Astrocyte (in vitro differentiated cells and primary cell): ENCODE measurements at regions not wholly inside any gene's neighbourhood (a gene's known extent, or its start where the extent isn't known, plus 50 kb on each side); places are given as distances from the start of the nearest gene placed in this dataset.

Experiments
- DNase-seq: peaks from one replicate; pipeline ENCODE4 v3.0.0-alpha.2; 2010; ENCODE audit warnings: low read depth
- FAIRE-seq: peaks from 2 replicates; lab custom pipeline; 2011; peaks lifted over from hg19 to GRCh38; lab: Jason Lieb, UNC
- H2AFZ ChIP-seq: 2 replicates; pipeline ENCODE4 v1.6.0; 2012; ENCODE audit warnings: low read depth, low read length, inconsistent platforms
- H3K27ac ChIP-seq: 2 replicates; pipeline ENCODE4 v1.5.1; 2011; ENCODE audit warnings: low read depth, low read length, inconsistent platforms
- H3K27me3 ChIP-seq: 2 replicates; pipeline ENCODE4 v1.6.0; 2011; ENCODE audit warnings: low read length, inconsistent platforms; ENCODE audit not compliant: insufficient read depth
- H3K36me3 ChIP-seq: 2 replicates; pipeline ENCODE4 v1.5.1; 2011; ENCODE audit warnings: low read length, inconsistent platforms; ENCODE audit not compliant: insufficient read depth
- H3K4me1 ChIP-seq: 2 replicates; pipeline ENCODE4 v1.5.1; 2011; ENCODE audit warnings: low read length, inconsistent platforms; ENCODE audit not compliant: insufficient read depth
- H3K4me2 ChIP-seq: 2 replicates; pipeline ENCODE4 v1.6.0; 2012; ENCODE audit warnings: low read length, inconsistent platforms
- H3K4me3 ChIP-seq: 2 replicates; pipeline ENCODE4 v1.5.1; 2011; ENCODE audit warnings: low read depth, mild to moderate bottlenecking, low read length, inconsistent platforms; ENCODE audit not compliant: insufficient read depth
- H3K79me2 ChIP-seq: 2 replicates; pipeline ENCODE4 v1.6.0; 2012; ENCODE audit warnings: mild to moderate bottlenecking, low read length, inconsistent platforms; ENCODE audit not compliant: insufficient read depth
- H3K9ac ChIP-seq: 2 replicates; pipeline ENCODE4 v1.6.0; 2012; ENCODE audit warnings: mild to moderate bottlenecking, low read length, inconsistent platforms
- H3K9me3 ChIP-seq: 2 replicates; pipeline ENCODE4 v1.5.1; 2012; ENCODE audit warnings: low read depth, mild to moderate bottlenecking, low read length, inconsistent platforms; ENCODE audit not compliant: insufficient read depth
- H4K20me1 ChIP-seq: 2 replicates; pipeline ENCODE4 v1.6.0; 2012; ENCODE audit warnings: low read length, inconsistent platforms; ENCODE audit not compliant: insufficient read depth
- H3K27ac Mint-ChIP-seq: one replicate; pipeline ENCODE4 v1.8.0; 2021; ENCODE audit warnings: mild to moderate bottlenecking, mixed read lengths; ENCODE audit not compliant: unreplicated experiment
- H3K27me3 Mint-ChIP-seq: one replicate; pipeline ENCODE4 v1.8.0; 2021; ENCODE audit warnings: low read depth, mixed read lengths; ENCODE audit not compliant: unreplicated experiment
- H3K36me3 Mint-ChIP-seq: one replicate; pipeline ENCODE4 v1.8.0; 2021; ENCODE audit warnings: low read depth, mixed read lengths; ENCODE audit not compliant: unreplicated experiment
- H3K4me1 Mint-ChIP-seq: one replicate; pipeline ENCODE4 v1.8.0; 2021; ENCODE audit warnings: low read depth, mixed read lengths; ENCODE audit not compliant: unreplicated experiment
- H3K4me3 Mint-ChIP-seq: one replicate; pipeline ENCODE4 v1.8.0; 2021; ENCODE audit warnings: mild to moderate bottlenecking, moderate library complexity, mixed read lengths; ENCODE audit not compliant: unreplicated experiment
- H3K9me3 Mint-ChIP-seq: one replicate; pipeline ENCODE4 v1.8.0; 2021; ENCODE audit warnings: mild to moderate bottlenecking, mixed read lengths; ENCODE audit not compliant: unreplicated experiment
- EZH2 ChIP-seq: IDR thresholded peaks from 2 replicates; pipeline ENCODE4 v1.6.1; 2012; ENCODE audit warnings: mild to moderate bottlenecking, low read length, inconsistent platforms; ENCODE audit not compliant: insufficient read depth
- TF ChIP-seq, protein P1 (sequence below): IDR thresholded peaks from 2 replicates; pipeline ENCODE4 v1.5.1; 2011; ENCODE audit warnings: low read depth, mild to moderate bottlenecking, inconsistent platforms, low read length, moderate library complexity; ENCODE audit not compliant: insufficient read depth

DNA sequence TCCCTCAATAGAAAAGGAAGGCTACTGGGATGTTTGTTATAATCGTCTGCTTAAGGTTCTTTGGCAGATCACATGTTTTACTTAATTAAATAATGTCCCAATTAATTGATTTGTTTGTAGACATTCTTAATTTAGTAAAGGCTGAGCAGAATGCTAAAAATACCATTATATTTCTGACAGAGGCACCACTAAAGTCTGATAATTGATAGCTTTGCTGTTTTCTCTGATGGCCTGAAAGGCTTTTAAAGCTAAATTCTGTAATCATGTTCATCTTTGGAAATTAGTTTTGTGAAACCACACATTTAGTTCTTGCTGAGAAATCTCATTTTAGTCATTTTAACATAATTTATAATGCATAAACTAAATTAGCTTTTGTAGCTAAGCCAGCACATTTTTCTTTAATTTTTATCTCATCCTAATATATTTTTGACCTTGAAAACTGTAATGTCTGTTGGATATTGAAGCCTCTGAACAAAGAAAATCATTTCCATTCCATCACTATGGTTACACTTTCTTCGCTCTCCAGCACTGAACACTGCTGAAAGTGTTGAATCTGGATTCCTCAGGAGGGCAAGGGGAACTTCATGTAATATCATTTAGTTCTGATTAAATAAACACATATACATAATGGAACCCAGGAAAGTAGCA, 329.4 kb downstream of the ELAVL2 start:
- Histone ChIP-seq H2AFZ (no peak overlapping the region), H3K4me2 (no peak overlapping the region), H3K27ac (no peak overlapping the region), H3K4me3 (no peak overlapping the region), H3K9ac (no peak overlapping the region), H3K79me2 (no peaks in the 10 kb centered on the region), H3K9me3 (no peaks in the 10 kb centered on the region), H3K36me3 (no peaks in the 10 kb centered on the region), H3K27me3 (no peaks in the 10 kb centered on the region), H4K20me1 (no peaks in the 10 kb centered on the region), H3K4me1 (no peaks in the 10 kb centered on the region)
- no peaks in the 10 kb centered on the region for H3K27me3 Mint-ChIP-seq
- no peak overlapping the region for H3K27ac Mint-ChIP-seq
- DNase-seq (no peak), FAIRE-seq (no peak)
- TF ChIP-seq, protein P1, sequence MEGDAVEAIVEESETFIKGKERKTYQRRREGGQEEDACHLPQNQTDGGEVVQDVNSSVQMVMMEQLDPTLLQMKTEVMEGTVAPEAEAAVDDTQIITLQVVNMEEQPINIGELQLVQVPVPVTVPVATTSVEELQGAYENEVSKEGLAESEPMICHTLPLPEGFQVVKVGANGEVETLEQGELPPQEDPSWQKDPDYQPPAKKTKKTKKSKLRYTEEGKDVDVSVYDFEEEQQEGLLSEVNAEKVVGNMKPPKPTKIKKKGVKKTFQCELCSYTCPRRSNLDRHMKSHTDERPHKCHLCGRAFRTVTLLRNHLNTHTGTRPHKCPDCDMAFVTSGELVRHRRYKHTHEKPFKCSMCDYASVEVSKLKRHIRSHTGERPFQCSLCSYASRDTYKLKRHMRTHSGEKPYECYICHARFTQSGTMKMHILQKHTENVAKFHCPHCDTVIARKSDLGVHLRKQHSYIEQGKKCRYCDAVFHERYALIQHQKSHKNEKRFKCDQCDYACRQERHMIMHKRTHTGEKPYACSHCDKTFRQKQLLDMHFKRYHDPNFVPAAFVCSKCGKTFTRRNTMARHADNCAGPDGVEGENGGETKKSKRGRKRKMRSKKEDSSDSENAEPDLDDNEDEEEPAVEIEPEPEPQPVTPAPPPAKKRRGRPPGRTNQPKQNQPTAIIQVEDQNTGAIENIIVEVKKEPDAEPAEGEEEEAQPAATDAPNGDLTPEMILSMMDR, result no peak
- no peak overlapping the region for H3K4me3 Mint-ChIP-seq
- peaks cover 3% of the 10 kb centered on the region for H3K36me3 Mint-ChIP-seq
- no peaks in the 10 kb centered on the region for H3K9me3 Mint-ChIP-seq
- H3K4me1 Mint-ChIP-seq, result no peaks in the 10 kb centered on the region

DNA sequence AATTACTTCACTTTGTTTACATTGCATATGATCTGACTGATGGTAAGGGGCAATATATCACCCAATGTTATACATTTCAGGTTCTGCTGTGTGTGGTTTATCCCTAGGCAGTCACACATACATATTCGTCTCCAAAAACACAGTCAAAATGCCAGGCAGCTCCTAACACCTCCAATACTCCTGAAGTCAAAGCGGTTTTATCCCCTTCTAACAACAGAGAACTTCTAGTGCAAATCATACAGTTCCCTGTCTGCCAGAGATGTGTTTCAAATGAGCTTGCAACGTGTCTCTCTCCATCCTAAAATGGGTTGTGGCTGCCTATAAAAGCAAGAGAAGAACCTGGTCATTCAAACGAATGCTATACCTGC, 328.9 kb downstream of the ELAVL2 start:
- Mint-ChIP-seq H3K4me3 (no peak overlapping the region), H3K27me3 (no peaks in the 10 kb centered on the region), H3K9me3 (no peaks in the 10 kb centered on the region), H3K4me1 (no peaks in the 10 kb centered on the region), H3K36me3 (peaks cover 3% of the 10 kb centered on the region), H3K27ac (no peak overlapping the region)
- H3K9me3 ChIP-seq, result no peaks in the 10 kb centered on the region
- H3K9ac ChIP-seq, result no peak overlapping the region
- H4K20me1 ChIP-seq, result no peaks in the 10 kb centered on the region
- no peaks in the 10 kb centered on the region for H3K4me1 ChIP-seq
- no peak overlapping the region for H2AFZ ChIP-seq
- no peak overlapping the region for H3K27ac ChIP-seq
- TF ChIP-seq EZH2, result no peak
- TF ChIP-seq, protein P1, result no peak
- no peaks in the 10 kb centered on the region for H3K79me2 ChIP-seq
- H3K36me3 ChIP-seq, result no peaks in the 10 kb centered on the region
- DNase-seq (no peak), FAIRE-seq (no peak)
- no peaks in the 10 kb centered on the region for H3K27me3 ChIP-seq
- no peak overlapping the region for H3K4me2 ChIP-seq
- no peak overlapping the region for H3K4me3 ChIP-seq

DNA sequence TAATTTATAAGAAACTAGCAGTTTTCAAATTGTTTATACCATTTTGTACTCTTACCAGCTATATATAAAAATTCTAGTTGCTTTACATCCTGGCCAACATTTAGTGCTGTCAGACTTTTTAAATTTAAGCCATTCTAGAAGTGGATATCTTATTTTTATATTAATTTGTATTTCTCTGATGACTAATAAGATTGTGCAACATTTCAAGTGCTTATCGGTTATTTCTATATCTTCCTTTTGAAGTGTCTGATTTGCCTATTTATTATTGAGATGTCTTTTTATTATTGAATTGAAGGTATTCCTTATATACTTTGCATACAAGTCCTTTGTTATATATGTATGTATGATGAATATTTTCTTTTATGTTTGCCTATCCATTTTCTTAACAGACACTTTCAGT, 324.0 kb downstream of the ELAVL2 start:
- H3K9me3 ChIP-seq, result no peaks in the 10 kb centered on the region
- no peaks in the 10 kb centered on the region for H3K27me3 ChIP-seq
- peaks cover 2% of the 10 kb centered on the region for H3K9me3 Mint-ChIP-seq
- H3K4me1 ChIP-seq, result no peaks in the 10 kb centered on the region
- H3K36me3 Mint-ChIP-seq, result peaks cover 3% of the 10 kb centered on the region
- TF ChIP-seq EZH2, result no peak
- TF ChIP-seq, protein P1, result no peak
- H3K4me2 ChIP-seq, result no peak overlapping the region
- no peaks in the 10 kb centered on the region for H4K20me1 ChIP-seq
- H3K27ac Mint-ChIP-seq, result no peak overlapping the region
- no peak overlapping the region for H3K9ac ChIP-seq
- H3K79me2 ChIP-seq, result no peaks in the 10 kb centered on the region
- FAIRE-seq, result no peak
- H3K36me3 ChIP-seq, result no peaks in the 10 kb centered on the region
- no peaks in the 10 kb centered on the region for H3K27me3 Mint-ChIP-seq
- no peak overlapping the region for H3K27ac ChIP-seq
- no peak overlapping the region for H3K4me3 ChIP-seq
- no peak overlapping the region for H3K4me3 Mint-ChIP-seq
- no peaks in the 10 kb centered on the region for H3K4me1 Mint-ChIP-seq
- H2AFZ ChIP-seq, result no peak overlapping the region
- DNase-seq, result no peak
